Stomach (tissue), 8 donors: ENCODE measurements at regions not wholly inside any gene's neighbourhood (a gene's known extent, or its start where the extent isn't known, plus 50 kb on each side); places are given as distances from the start of the nearest gene placed in this dataset.

Source experiments
- DNase-seq, 2 donors: peaks; one replicate each; pipeline versions ENCODE4 v3.0.0 to v3.0.0-alpha.2; 2013 to 2019
- H3K27ac ChIP-seq, 5 donors: fragments of 200-600 bp in 4 of 5; sonication (generic) in 4 of 5; one replicate each; pipeline ENCODE4 v1.5.1; 2013 to 2019; ENCODE audit warnings: mild to moderate bottlenecking in 1 of 5, moderate library complexity in 1 of 5
- H3K27me3 ChIP-seq, 3 donors: fragments of 200-600 bp; sonication (generic); one replicate each; pipeline ENCODE4 v1.5.1; 2017 to 2019; ENCODE audit warnings: mixed run types in 1 of 3
- H3K36me3 ChIP-seq, 4 donors: fragments of 200-600 bp; sonication (generic); 1 replicate in 3 of 4; 2 replicates in 1 of 4; pipeline ENCODE4 v1.5.1; 2016 to 2019
- H3K4me1 ChIP-seq, 4 donors: fragments of 200-600 bp; sonication (generic); one replicate each; pipeline ENCODE4 v1.5.1; 2016 to 2019
- H3K4me3 ChIP-seq, 4 donors: fragments of 200-600 bp; sonication (generic) in 3 of 4; one replicate each; pipeline ENCODE4 v1.5.1; 2016 to 2019; ENCODE audit warnings: mild to moderate bottlenecking in 1 of 4
- H3K9me3 ChIP-seq, 4 donors: fragments of 200-600 bp; sonication (generic); one replicate each; pipeline ENCODE4 v1.5.1; 2016 to 2019
- CTCF ChIP-seq, 7 experiments: fragments of 450-650 bp in 4 of 7; fragments of 200-600 bp in 3 of 7; sonication (generic) in 3 of 7; IDR thresholded peaks; one replicate each; pipeline ENCODE4 v1.5.1; 2016 to 2019; ENCODE audit warnings: antibody characterized with exemption in 7 of 7, control low read depth in 2 of 7, mild to moderate bottlenecking in 1 of 7
- EP300 ChIP-seq: sonication (generic); formaldehyde crosslinking; IDR thresholded peaks from one replicate; pipeline ENCODE4 v1.6.1; 2017; ENCODE audit warnings: antibody characterized with exemption
- POLR2A ChIP-seq, 4 donors: fragments of 450-650 bp; IDR thresholded peaks; one replicate each; pipeline ENCODE4 v1.6.1; 2016; ENCODE audit warnings: antibody characterized with exemption in 4 of 4, control low read depth in 2 of 4, mild to moderate bottlenecking in 1 of 4, moderate library complexity in 1 of 4
- POLR2AphosphoS5 ChIP-seq, 3 donors: sonication (generic); formaldehyde crosslinking; IDR thresholded peaks; one replicate each; pipeline ENCODE4 v1.6.1; 2016; ENCODE audit warnings: antibody characterized with exemption in 3 of 3
- WGBS, 5 donors: extraction: QIAGEN DNeasy Blood & Tissue Kit in 3 of 5; methylation state at CpG; one replicate each; pipeline versions ENCODE4 v1.1.5 to v1.1.7; 2013 to 2018; 5-methylcytosine and 5-hydroxymethylcytosine counted together
- intact Hi-C: fragments of 100-400 bp; cut with DNase I; formaldehyde crosslinking; loops from one replicate; pipeline ENCODE4 v1.15.1; 2023; ENCODE audit warnings: low total_unique reads
- donor health status: healthy with polysubstance abuse.
- donor health status: Bipolar disorder and iron deficiency.
- donor health status: healthy.

GRCh38 chr2:103980401-103980800, 873.5 kb upstream of the POU3F3 start:
- intact Hi-C loops = no loop called here
- Histone ChIP-seq H3K9me3 (no peaks in the 10 kb centered on the region), H3K4me1 (no peaks in the 10 kb centered on the region), H3K27ac (no peak overlapping the region), H3K36me3 (no peaks in the 10 kb centered on the region), H3K4me3 (no peak overlapping the region), H3K27me3 (no peaks in the 10 kb centered on the region)
- TF ChIP-seq POLR2AphosphoS5 (IDR thresholded peaks at IDR 0.05) = no peak
- no peak for TF ChIP-seq POLR2A (IDR thresholded peaks at IDR 0.05)
- TF ChIP-seq EP300 = no peak
- TF ChIP-seq CTCF (IDR thresholded peaks at IDR 0.05) = no peak
- WGBS, 5 donors = 78 to 88% (median 83%) methylated on average over 1 of the region's 1 CpG
- DNase-seq = no peak

GRCh38 chr2:103982691-103983090, 871.2 kb upstream of the POU3F3 start:
- no peaks in the 10 kb centered on the region for H3K27me3 ChIP-seq

GRCh38 chr2:103986001-103986400, 867.9 kb upstream of the POU3F3 start:
- no peak for TF ChIP-seq POLR2AphosphoS5 (IDR thresholded peaks at IDR 0.05)
- no peak for TF ChIP-seq EP300
- no peak for TF ChIP-seq POLR2A (IDR thresholded peaks at IDR 0.05)
- TF ChIP-seq CTCF (IDR thresholded peaks at IDR 0.05) = no peak
- Histone ChIP-seq H3K4me1 (no peaks in the 10 kb centered on the region), H3K36me3 (no peaks in the 10 kb centered on the region), H3K27me3 (no peaks in the 10 kb centered on the region), H3K27ac (no peak overlapping the region), H3K9me3 (no peaks in the 10 kb centered on the region), H3K4me3 (no peak overlapping the region)
- no peak for DNase-seq
- 74 to 80% (median 77%) methylated on average over 4 of the region's 4 CpGs for WGBS, 5 donors
- intact Hi-C loops = no loop called here

More at GRCh38 chr2:103982691-103983090, 871.2 kb upstream of the POU3F3 start:
- Histone ChIP-seq H3K9me3 (no peaks in the 10 kb centered on the region), H3K36me3 (no peaks in the 10 kb centered on the region), H3K4me1 (no peaks in the 10 kb centered on the region), H3K27ac (no peak overlapping the region), H3K4me3 (no peak overlapping the region)
- peak in 1 of 2 donors; percentile 9 for DNase-seq
- WGBS, 5 donors = 65 to 72% (median 65%) methylated on average over 3 of the region's 3 CpGs
- no peak for TF ChIP-seq EP300
- TF ChIP-seq CTCF (IDR thresholded peaks at IDR 0.05) = no peak
- no peak for TF ChIP-seq POLR2AphosphoS5 (IDR thresholded peaks at IDR 0.05)
- TF ChIP-seq POLR2A (IDR thresholded peaks at IDR 0.05) = no peak
- intact Hi-C loops = no loop called here

GRCh38 chr2:103991591-103991990, 862.3 kb upstream of the POU3F3 start:
- WGBS, 5 donors = 71 to 87% (median 81%) methylated on average over 2 of the region's 2 CpGs
- Histone ChIP-seq H3K9me3 (no peaks in the 10 kb centered on the region), H3K27ac (no peak overlapping the region), H3K36me3 (no peaks in the 10 kb centered on the region), H3K4me1 (no peaks in the 10 kb centered on the region), H3K4me3 (no peak overlapping the region), H3K27me3 (no peaks in the 10 kb centered on the region)
- intact Hi-C loops = no loop called here
- no peak for DNase-seq
- TF ChIP-seq POLR2A (IDR thresholded peaks at IDR 0.05) (no peak), POLR2AphosphoS5 (IDR thresholded peaks at IDR 0.05) (no peak), EP300 (no peak)

GRCh38 chr2:104004821-104005220, 849.1 kb upstream of the POU3F3 start:
- H3K36me3 ChIP-seq = no peaks in the 10 kb centered on the region
- no peak overlapping the region for H3K27ac ChIP-seq
- WGBS, 5 donors = 72 to 95% (median 87%) methylated on average over 3 of the region's 3 CpGs
- no peaks in the 10 kb centered on the region for H3K27me3 ChIP-seq
- H3K9me3 ChIP-seq = no peaks in the 10 kb centered on the region
- TF ChIP-seq POLR2A (IDR thresholded peaks at IDR 0.05) = no peak
- no peak for TF ChIP-seq POLR2AphosphoS5 (IDR thresholded peaks at IDR 0.05)
- TF ChIP-seq CTCF (IDR thresholded peaks at IDR 0.05) = no peak
- no peak for TF ChIP-seq EP300
- DNase-seq = no peak
- intact Hi-C loops = no loop called here
- no peak overlapping the region for H3K4me3 ChIP-seq
- no peaks in the 10 kb centered on the region for H3K4me1 ChIP-seq
